Right atrium auricular region (tissue), 2 donors: ENCODE measurements at regions not wholly inside any gene's neighbourhood (a gene's known extent, or its start where the extent isn't known, plus 50 kb on each side); places are given as distances from the start of the nearest gene placed in this dataset.

ENCODE experiments used
- DNase-seq: peaks from one replicate; pipeline ENCODE4 v3.0.0-alpha.2; 2019; ENCODE audit warnings: low spot score
- H3K27ac ChIP-seq, 2 donors: fragments of 200-600 bp; sonication (generic); 1 replicate in 1 of 2; 2 replicates in 1 of 2; pipeline ENCODE4 v1.5.1; 2016 to 2019
- H3K27me3 ChIP-seq, 2 donors: fragments of 200-600 bp; sonication (generic); one replicate each; pipeline versions ENCODE4 v1.5.1 to v1.6.0; 2017 to 2019
- H3K36me3 ChIP-seq: fragments of 200-600 bp; sonication (generic); one replicate; pipeline ENCODE4 v1.5.1; 2016
- H3K4me1 ChIP-seq, 2 donors: fragments of 200-600 bp; sonication (generic); one replicate each; pipeline versions ENCODE4 v1.5.1 to v1.6.0; 2017 to 2019
- H3K4me3 ChIP-seq, 2 donors: fragments of 200-600 bp; sonication (generic); 1 replicate in 1 of 2; 2 replicates in 1 of 2; pipeline ENCODE4 v1.5.1; 2017 to 2019; ENCODE audit warnings: mild to moderate bottlenecking in 1 of 2, moderate library complexity in 1 of 2
- H3K9me3 ChIP-seq, 2 donors: fragments of 200-600 bp; sonication (generic); one replicate each; pipeline ENCODE4 v1.5.1; 2019
- TF ChIP-seq, protein P1 (sequence below), 2 donors: fragments of 200-600 bp; sonication (generic); IDR thresholded peaks; one replicate each; pipeline ENCODE4 v1.5.1; 2019; ENCODE audit warnings: antibody characterized with exemption in 2 of 2

DNA sequence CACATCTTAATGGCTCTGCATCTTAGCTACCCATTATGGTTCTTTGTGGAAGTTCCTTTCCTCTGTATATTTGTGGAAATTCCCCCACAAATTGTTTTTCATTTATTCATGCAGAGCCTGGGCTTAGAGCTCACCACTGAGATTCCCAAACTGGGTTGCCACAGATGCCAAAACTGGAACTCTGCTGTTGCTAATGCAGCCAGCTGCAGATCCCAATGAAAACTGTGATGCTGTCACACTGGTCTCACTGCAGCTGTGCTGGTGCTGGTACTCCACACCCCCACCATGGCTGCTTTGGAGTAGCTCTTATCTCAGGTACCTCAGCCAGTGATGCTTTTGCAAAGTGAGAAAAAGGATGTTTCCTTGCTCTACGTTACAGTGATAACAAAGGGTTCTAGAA is 87.7 kb downstream of the DCK start:
- TF ChIP-seq, protein P1, sequence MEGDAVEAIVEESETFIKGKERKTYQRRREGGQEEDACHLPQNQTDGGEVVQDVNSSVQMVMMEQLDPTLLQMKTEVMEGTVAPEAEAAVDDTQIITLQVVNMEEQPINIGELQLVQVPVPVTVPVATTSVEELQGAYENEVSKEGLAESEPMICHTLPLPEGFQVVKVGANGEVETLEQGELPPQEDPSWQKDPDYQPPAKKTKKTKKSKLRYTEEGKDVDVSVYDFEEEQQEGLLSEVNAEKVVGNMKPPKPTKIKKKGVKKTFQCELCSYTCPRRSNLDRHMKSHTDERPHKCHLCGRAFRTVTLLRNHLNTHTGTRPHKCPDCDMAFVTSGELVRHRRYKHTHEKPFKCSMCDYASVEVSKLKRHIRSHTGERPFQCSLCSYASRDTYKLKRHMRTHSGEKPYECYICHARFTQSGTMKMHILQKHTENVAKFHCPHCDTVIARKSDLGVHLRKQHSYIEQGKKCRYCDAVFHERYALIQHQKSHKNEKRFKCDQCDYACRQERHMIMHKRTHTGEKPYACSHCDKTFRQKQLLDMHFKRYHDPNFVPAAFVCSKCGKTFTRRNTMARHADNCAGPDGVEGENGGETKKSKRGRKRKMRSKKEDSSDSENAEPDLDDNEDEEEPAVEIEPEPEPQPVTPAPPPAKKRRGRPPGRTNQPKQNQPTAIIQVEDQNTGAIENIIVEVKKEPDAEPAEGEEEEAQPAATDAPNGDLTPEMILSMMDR (IDR thresholded peaks at IDR 0.05) = no peak

DNA sequence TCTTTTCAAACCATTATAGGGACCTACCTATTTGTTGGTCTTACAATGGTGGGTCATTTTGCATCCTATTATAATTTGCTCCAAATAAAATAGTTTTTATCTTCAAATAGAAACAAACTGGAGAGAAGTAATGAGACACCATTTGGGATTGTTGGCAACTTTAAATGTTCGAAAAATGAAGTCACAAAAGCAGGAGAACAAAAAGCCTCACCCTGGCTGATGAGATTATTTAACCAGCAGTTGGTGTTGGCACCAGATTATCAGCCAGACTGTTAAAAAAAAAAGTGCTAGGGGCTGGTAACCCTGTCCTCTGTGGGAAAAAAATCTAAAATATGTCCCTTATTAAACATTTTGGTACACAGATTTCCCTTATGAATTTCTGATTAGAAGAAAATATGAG is 100.3 kb downstream of the DCK start:
- Histone ChIP-seq H3K9me3 (no peaks in the 10 kb centered on the region), H3K27me3 (no peaks in the 10 kb centered on the region), H3K4me1 (no peaks in the 10 kb centered on the region), H3K27ac (no peak overlapping the region), H3K4me3 (no peak overlapping the region), H3K36me3 (no peaks in the 10 kb centered on the region)
- DNase-seq = no peak
- TF ChIP-seq, protein P1 (IDR thresholded peaks at IDR 0.05) = no peak

More for the DNA sequence above, 87.7 kb downstream of the DCK start:
- H3K9me3 ChIP-seq = no peaks in the 10 kb centered on the region
- no peaks in the 10 kb centered on the region for H3K36me3 ChIP-seq
- DNase-seq = no peak
- H3K27me3 ChIP-seq = no peaks in the 10 kb centered on the region
- H3K4me3 ChIP-seq = no peak overlapping the region
- H3K27ac ChIP-seq = no peak overlapping the region
- no peaks in the 10 kb centered on the region for H3K4me1 ChIP-seq

DNA sequence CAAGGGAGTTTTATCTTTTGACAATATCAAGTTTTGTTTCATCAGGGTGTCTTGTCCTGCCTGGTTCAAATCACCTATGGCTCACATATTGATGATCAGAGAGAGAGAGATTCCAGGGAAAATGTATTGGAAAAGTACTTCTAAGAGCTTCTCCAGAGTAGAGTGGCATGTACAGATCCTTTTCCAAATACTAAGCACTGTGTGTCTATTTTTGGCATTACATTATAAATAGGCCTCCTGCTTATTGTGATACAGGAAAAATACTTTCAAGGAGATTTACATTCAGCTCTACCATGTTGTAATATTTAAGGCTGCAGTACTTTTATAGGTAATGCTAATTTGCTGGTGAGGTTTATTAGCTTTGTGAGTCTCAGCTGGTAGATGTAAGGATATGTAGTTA is 100.8 kb downstream of the DCK start:
- Histone ChIP-seq H3K27me3 (no peaks in the 10 kb centered on the region), H3K27ac (no peak overlapping the region), H3K4me3 (no peak overlapping the region), H3K36me3 (no peaks in the 10 kb centered on the region), H3K4me1 (no peaks in the 10 kb centered on the region), H3K9me3 (no peaks in the 10 kb centered on the region)
- no peak for DNase-seq
- TF ChIP-seq, protein P1 (IDR thresholded peaks at IDR 0.05) = no peak

DNA sequence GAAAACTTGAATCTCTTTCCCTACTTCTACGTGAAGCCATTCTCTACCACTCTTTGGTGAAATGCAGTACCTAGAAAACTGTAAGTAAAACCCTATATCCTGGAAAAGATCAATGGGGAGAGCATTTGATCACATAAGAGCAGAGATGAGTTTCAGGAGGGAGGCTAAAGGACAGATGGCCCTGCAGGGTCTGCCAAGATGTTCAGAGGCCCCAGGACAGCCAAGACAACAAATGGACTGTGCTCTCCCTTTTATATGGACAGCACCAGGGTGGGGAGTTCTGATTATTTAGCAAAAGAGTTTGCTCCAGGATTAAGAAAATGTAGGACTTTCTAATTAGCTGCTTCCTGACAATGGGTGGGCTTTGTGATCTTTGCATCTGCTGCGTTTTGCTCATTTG is 101.7 kb downstream of the DCK start:
- no peak overlapping the region for H3K4me3 ChIP-seq
- DNase-seq = no peak
- TF ChIP-seq, protein P1 (IDR thresholded peaks at IDR 0.05) = no peak
- H3K27me3 ChIP-seq = no peaks in the 10 kb centered on the region
- no peaks in the 10 kb centered on the region for H3K9me3 ChIP-seq
- H3K36me3 ChIP-seq = no peaks in the 10 kb centered on the region
- H3K27ac ChIP-seq = no peak overlapping the region
- no peaks in the 10 kb centered on the region for H3K4me1 ChIP-seq

DNA sequence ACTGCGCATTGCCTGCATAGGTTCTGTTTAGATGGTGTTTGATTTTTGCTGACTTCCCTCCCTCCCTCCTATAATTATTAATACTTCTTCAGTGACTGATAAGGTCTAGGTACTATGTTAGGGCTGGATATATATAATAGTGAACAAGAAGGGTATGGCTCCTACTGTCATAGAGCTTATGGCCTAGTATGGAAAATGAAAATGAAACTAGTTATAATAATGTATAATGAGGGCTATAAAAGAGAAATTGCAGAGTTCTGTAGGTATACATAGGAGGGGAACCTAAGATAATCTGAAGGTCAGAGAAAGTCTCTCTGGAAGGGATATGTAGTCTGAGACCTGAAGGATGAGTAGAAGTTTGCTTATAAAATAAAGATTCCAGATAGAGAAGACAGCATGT is 102.1 kb downstream of the DCK start:
- Histone ChIP-seq H3K27me3 (no peaks in the 10 kb centered on the region), H3K36me3 (no peaks in the 10 kb centered on the region), H3K9me3 (no peaks in the 10 kb centered on the region), H3K4me3 (no peak overlapping the region), H3K27ac (no peak overlapping the region), H3K4me1 (no peaks in the 10 kb centered on the region)
- TF ChIP-seq, protein P1 (IDR thresholded peaks at IDR 0.05) = no peak
- DNase-seq = no peak

DNA sequence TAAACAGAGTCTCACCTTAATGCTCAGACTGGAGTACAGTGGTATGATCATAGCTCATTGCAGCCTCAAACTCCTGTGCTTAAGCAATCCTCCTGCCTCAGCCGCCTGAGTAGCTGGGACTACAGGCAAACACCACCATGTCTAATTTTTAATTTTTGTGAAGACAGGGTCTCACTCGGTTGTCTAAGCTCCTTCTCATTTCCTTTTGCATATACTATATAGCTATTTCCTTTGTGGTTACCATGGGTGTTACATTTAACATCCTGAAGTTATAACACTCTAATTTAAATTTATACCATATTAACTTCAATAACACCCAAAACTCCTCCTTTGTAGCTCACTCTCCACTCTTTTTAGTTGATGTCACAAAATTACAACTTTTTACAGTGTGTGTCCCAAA is 114.3 kb downstream of the DCK start:
- Histone ChIP-seq H3K4me1 (no peaks in the 10 kb centered on the region), H3K9me3 (no peaks in the 10 kb centered on the region), H3K27ac (no peak overlapping the region), H3K36me3 (no peaks in the 10 kb centered on the region), H3K4me3 (no peak overlapping the region), H3K27me3 (no peaks in the 10 kb centered on the region)
- TF ChIP-seq, protein P1 (IDR thresholded peaks at IDR 0.05) = no peak
- DNase-seq = no peak
